GM10266 (cell line): ENCODE measurements at regions not wholly inside any gene's neighbourhood (a gene's known extent, or its start where the extent isn't known, plus 50 kb on each side); places are given as distances from the start of the nearest gene placed in this dataset.

ENCODE experiments used
- DNase-seq: peaks from one replicate; pipeline ENCODE4 v3.0.0; 2012; ENCODE audit errors: extremely low spot score
- CTCF ChIP-seq: IDR thresholded peaks from 2 replicates; pipeline ENCODE4 v1.5.1; 2012; ENCODE audit warnings: mild to moderate bottlenecking, low read depth; ENCODE audit not compliant: control insufficient read depth, insufficient read depth; ENCODE audit errors: missing control alignments

GRCh38 chr3:84891851-84892250, 66.9 kb upstream of the CADM2 start:
- no peak for TF ChIP-seq CTCF
- no peak for DNase-seq

GRCh38 chr3:84893211-84893610, 65.6 kb upstream of the CADM2 start:
- no peak for DNase-seq
- TF ChIP-seq CTCF: no peak

GRCh38 chr3:84904212-84904611, 54.6 kb upstream of the CADM2 start:
- no peak for TF ChIP-seq CTCF
- no peak for DNase-seq

- no peak for DNase-seq
- no peak for TF ChIP-seq CTCF
Measured at GRCh38 chr3:84904816-84905555, 53.8 kb upstream of the CADM2 start.

- DNase-seq: no peak
- no peak for TF ChIP-seq CTCF
Measured at GRCh38 chr3:84905556-84905920, 53.3 kb upstream of the CADM2 start.

GRCh38 chr3:84906065-84906464, 52.7 kb upstream of the CADM2 start:
- no peak for DNase-seq
- no peak for TF ChIP-seq CTCF
